Embryonic facial prominence (tissue), 1 donor: ENCODE measurements at regions not wholly inside any gene's neighbourhood (a gene's known extent, or its start where the extent isn't known, plus 50 kb on each side); places are given as distances from the start of the nearest gene placed in this dataset.

ENCODE experiments used
- DNase-seq: peaks from one replicate; pipeline ENCODE4 v3.0.0-alpha.2; 2016; ENCODE audit errors: extremely low spot score

GRCh38 chr17:51487947-51488346, 227.6 kb downstream of the UTP18 start:
- no peak for DNase-seq

GRCh38 chr17:51491416-51491815, 231.1 kb downstream of the UTP18 start:
- no peak for DNase-seq

GRCh38 chr17:51493206-51493605, 232.9 kb downstream of the UTP18 start:
- no peak for DNase-seq

GRCh38 chr17:51496378-51496777, 236.0 kb downstream of the UTP18 start:
- no peak for DNase-seq

- DNase-seq = no peak
Observed at GRCh38 chr17:51499897-51500296, 239.6 kb downstream of the UTP18 start.

GRCh38 chr17:51500454-51500853, 240.1 kb downstream of the UTP18 start:
- no peak for DNase-seq

- DNase-seq = no peak
Observed at GRCh38 chr17:51505450-51505849, 245.1 kb downstream of the UTP18 start.

GRCh38 chr17:51507444-51507843, 247.1 kb downstream of the UTP18 start:
- no peak for DNase-seq

- no peak for DNase-seq
Observed at GRCh38 chr17:51508048-51508447, 247.7 kb downstream of the UTP18 start.

GRCh38 chr17:51510940-51511339, 250.6 kb downstream of the UTP18 start:
- no peak for DNase-seq

GRCh38 chr17:51512220-51512907, 252.0 kb downstream of the UTP18 start:
- DNase-seq = no peak

- DNase-seq = no peak
Observed at GRCh38 chr17:51516924-51517323, 256.6 kb downstream of the UTP18 start.

- no peak for DNase-seq
Observed at GRCh38 chr17:51524524-51524923, 264.2 kb downstream of the UTP18 start.

- DNase-seq = no peak
Observed at GRCh38 chr17:51526507-51526906, 266.2 kb downstream of the UTP18 start.

GRCh38 chr17:51527225-51527982, 267.1 kb downstream of the UTP18 start:
- no peak for DNase-seq

GRCh38 chr17:51528111-51528510, 267.8 kb downstream of the UTP18 start:
- no peak for DNase-seq

GRCh38 chr17:51533219-51533618, 272.9 kb downstream of the UTP18 start:
- DNase-seq = no peak

- no peak for DNase-seq
Observed at GRCh38 chr17:51533821-51534220, 273.5 kb downstream of the UTP18 start.

- DNase-seq = no peak
Observed at GRCh38 chr17:51536627-51537026, 276.3 kb downstream of the UTP18 start.

- DNase-seq = no peak
Observed at GRCh38 chr17:51537996-51538550, 277.7 kb downstream of the UTP18 start.

- DNase-seq = no peak
Observed at GRCh38 chr17:51540151-51540550, 279.8 kb downstream of the UTP18 start.

- no peak for DNase-seq
Observed at GRCh38 chr17:51541215-51541614, 280.9 kb downstream of the UTP18 start.

GRCh38 chr17:51546114-51546513, 285.8 kb downstream of the UTP18 start:
- no peak for DNase-seq
